ENCODE measurements at regions not wholly inside any gene's neighbourhood (a gene's known extent, or its start where the extent isn't known, plus 50 kb on each side); places are given as distances from the start of the nearest gene placed in this dataset.

DNA sequence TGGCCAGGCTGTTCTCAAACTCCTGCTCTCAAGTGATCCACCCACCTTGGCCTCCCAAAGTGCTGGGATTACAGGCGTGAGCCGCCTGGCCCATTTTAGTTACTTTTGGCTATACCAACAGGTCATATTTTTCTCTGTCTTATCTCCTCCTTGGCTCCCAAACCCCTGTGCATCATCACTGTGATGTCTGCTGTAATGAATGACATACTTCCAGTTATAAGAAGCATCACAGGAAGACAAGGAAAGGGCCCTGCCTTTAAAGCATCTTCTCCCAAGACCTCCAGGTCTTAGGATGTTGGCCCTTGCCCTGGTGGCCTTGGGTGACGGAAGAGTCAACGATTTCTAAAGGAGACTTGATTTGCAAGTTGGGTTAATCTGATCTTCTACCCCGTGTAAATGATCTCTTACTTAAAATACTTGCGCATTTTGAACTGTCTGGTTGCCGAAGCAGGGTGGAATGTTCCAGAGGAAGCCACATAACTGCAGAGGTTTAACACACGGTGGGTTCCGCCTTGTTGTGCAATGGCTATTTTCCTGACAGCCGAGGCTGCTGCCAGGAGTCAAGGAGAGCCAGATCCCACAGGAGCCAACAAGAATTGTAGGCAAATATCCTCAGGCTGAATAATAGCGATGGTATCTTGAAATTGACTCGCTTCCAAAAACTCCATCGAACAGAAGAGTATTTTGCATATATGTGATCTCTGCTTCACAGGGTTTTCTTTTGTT lies 55.7 kb upstream of the PLXNC1 start:
- H3K27ac ChIP-seq, result peak overlapping the region; percentile 32
- TF ChIP-seq ZFX (IDR thresholded peaks at IDR 0.05), result no peak
- TF ChIP-seq, protein P1, sequence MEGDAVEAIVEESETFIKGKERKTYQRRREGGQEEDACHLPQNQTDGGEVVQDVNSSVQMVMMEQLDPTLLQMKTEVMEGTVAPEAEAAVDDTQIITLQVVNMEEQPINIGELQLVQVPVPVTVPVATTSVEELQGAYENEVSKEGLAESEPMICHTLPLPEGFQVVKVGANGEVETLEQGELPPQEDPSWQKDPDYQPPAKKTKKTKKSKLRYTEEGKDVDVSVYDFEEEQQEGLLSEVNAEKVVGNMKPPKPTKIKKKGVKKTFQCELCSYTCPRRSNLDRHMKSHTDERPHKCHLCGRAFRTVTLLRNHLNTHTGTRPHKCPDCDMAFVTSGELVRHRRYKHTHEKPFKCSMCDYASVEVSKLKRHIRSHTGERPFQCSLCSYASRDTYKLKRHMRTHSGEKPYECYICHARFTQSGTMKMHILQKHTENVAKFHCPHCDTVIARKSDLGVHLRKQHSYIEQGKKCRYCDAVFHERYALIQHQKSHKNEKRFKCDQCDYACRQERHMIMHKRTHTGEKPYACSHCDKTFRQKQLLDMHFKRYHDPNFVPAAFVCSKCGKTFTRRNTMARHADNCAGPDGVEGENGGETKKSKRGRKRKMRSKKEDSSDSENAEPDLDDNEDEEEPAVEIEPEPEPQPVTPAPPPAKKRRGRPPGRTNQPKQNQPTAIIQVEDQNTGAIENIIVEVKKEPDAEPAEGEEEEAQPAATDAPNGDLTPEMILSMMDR (conservative IDR thresholded peaks at IDR 0.05), result no peak

DNA sequence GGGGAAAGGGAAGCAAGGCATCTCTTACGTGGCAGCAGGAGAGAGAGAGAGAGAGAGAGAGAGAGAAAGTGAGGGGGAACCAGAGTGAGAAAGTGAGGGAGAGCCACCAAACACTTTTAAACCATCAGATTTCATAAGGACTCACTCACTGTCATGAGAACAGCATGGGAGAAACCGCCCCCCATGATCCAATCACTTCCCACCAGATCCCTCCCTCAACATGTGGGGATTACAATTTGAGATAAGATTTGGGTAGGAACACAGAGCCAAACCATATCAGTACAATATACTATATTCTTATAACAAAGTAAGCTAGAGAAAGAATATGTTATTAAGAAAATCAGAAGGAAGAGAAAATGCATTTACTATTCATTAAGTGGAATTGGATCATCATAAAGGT lies 53.7 kb upstream of the PLXNC1 start:
- no peak for TF ChIP-seq ZFX (IDR thresholded peaks at IDR 0.05)
- TF ChIP-seq, protein P1 (conservative IDR thresholded peaks at IDR 0.05), result no peak
- H3K27ac ChIP-seq, result no peak overlapping the region

DNA sequence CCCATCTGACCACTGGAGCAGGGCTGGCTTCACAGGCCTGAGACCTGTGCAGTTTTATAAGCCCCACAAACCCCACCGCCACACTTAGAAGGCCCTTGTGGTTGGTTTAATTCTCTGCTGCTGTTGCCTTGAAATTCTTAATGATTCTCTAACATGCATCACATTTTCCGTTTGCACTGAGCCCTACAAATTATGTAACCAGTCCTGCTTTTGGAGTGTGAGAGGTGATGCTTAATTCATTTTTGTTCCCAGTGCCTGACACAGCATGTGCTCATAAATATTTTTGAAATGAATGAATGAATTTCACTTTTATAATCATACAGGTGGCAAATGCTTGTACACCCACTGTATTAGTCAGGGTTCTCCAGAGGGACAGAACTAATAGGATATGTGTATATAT lies 52.8 kb upstream of the PLXNC1 start:
- TF ChIP-seq, protein P1 (conservative IDR thresholded peaks at IDR 0.05), result no peak
- TF ChIP-seq ZFX (IDR thresholded peaks at IDR 0.05), result no peak
- H3K27ac ChIP-seq, result no peak overlapping the region

DNA sequence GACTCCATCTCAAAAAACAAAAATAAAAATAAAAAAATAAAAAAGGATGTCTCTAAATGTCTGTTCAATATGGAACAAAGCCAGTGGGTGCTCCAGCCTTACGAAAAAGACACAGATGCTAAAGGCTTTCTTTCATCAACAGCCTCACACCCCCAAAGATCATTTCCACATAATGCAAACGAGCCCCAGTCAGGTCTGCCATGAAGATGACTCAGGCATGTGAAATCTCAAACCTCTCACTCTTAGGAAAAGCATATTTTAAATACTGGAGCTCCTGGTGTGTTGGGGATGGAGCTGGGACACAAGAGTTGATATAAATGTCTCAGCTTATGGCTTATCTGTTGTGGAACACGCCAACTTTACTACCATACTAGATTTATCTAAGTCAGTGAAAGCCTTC lies 49.9 kb upstream of the PLXNC1 start:
- H3K27ac ChIP-seq, result no peak overlapping the region

More for the DNA sequence above, 49.9 kb upstream of the PLXNC1 start:
- TF ChIP-seq ZFX (IDR thresholded peaks at IDR 0.05), result no peak
- TF ChIP-seq, protein P1 (conservative IDR thresholded peaks at IDR 0.05), result no peak

Measured in C4-2B (cell line).